ENCODE measurements at regions not wholly inside any gene's neighbourhood (a gene's known extent, or its start where the extent isn't known, plus 50 kb on each side); places are given as distances from the start of the nearest gene placed in this dataset.

- 92 to 96% methylated on average over 1 of the region's 1 CpG for WGBS, 2 donors
- FAIRE-seq = no peak
- Histone ChIP-seq H3K4me1 (no peaks in the 10 kb centered on the region), H3K9me3 (no peaks in the 10 kb centered on the region), H3K27me3 (no peaks in the 10 kb centered on the region), H3K36me3 (no peaks in the 10 kb centered on the region), H3K27ac (no peak overlapping the region), H3K4me3 (no peak overlapping the region)
- TF ChIP-seq CTCF (IDR thresholded peaks at IDR 0.05) = no peak
- no peak for DNase-seq
- no peak for ATAC-seq
- intact Hi-C loops (cut with DNase I) = no loop called here
Measured at GRCh38 chr2:150003544-150003943, 416.0 kb upstream of the MMADHC start.

- DNase-seq (no peak), ATAC-seq (peak in 1 of 4 donors; percentile 57), FAIRE-seq (no peak)
- H3K36me3 ChIP-seq = no peaks in the 10 kb centered on the region
- intact Hi-C loops (cut with DNase I) = no loop called here
- H3K4me3 ChIP-seq = no peak overlapping the region
- 42 to 48% methylated on average over 4 of the region's 4 CpGs for WGBS, 2 donors
- H3K9me3 ChIP-seq = no peaks in the 10 kb centered on the region
- H3K4me1 ChIP-seq = no peaks in the 10 kb centered on the region
- H3K27me3 ChIP-seq = no peaks in the 10 kb centered on the region
- TF ChIP-seq CTCF (IDR thresholded peaks at IDR 0.05) = no peak
- H3K27ac ChIP-seq = no peak overlapping the region
Measured at GRCh38 chr2:150001788-150002187, 414.2 kb upstream of the MMADHC start.

- WGBS, 2 donors = 77 to 86% methylated on average over 3 of the region's 3 CpGs
- no peak for TF ChIP-seq CTCF (IDR thresholded peaks at IDR 0.05)
- no peaks in the 10 kb centered on the region for H3K9me3 ChIP-seq
- ATAC-seq = no peak
- no peaks in the 10 kb centered on the region for H3K4me1 ChIP-seq
- no peak for FAIRE-seq
- DNase-seq = no peak
- no peak overlapping the region for H3K27ac ChIP-seq
- no peaks in the 10 kb centered on the region for H3K27me3 ChIP-seq
- H3K36me3 ChIP-seq = no peaks in the 10 kb centered on the region
- intact Hi-C loops (cut with DNase I) = no loop called here
- no peak overlapping the region for H3K4me3 ChIP-seq
Measured at GRCh38 chr2:149996901-149997300, 409.3 kb upstream of the MMADHC start.

GRCh38 chr2:149994057-149994728 is 406.6 kb upstream of the MMADHC start:
- FAIRE-seq (no peak), ATAC-seq (peak in 3 of 4 donors; percentile 39 to 62 (median 44)), DNase-seq (peak in 4 of 6 donors; percentile 8 to 40 (median 24))
- no peaks in the 10 kb centered on the region for H3K27me3 ChIP-seq
- WGBS, 2 donors = 64 to 68% methylated on average over 9 of the region's 9 CpGs
- TF ChIP-seq CTCF (IDR thresholded peaks at IDR 0.05) = no peak
- intact Hi-C loops (cut with DNase I) = no loop called here
- H3K4me1 ChIP-seq = peaks cover 12 to 23% (median 23%) of the 10 kb centered on the region in 3 donors
- no peaks in the 10 kb centered on the region for H3K36me3 ChIP-seq
- H3K27ac ChIP-seq = no peak overlapping the region
- no peaks in the 10 kb centered on the region for H3K9me3 ChIP-seq
- no peak overlapping the region for H3K4me3 ChIP-seq

GRCh38 chr2:149993316-149993715 is 405.7 kb upstream of the MMADHC start:
- 78 to 81% methylated on average over 1 of the region's 1 CpG for WGBS, 2 donors
- no peaks in the 10 kb centered on the region for H3K27me3 ChIP-seq

More at GRCh38 chr2:149993316-149993715, 405.7 kb upstream of the MMADHC start:
- TF ChIP-seq CTCF (IDR thresholded peaks at IDR 0.05) = no peak
- H3K27ac ChIP-seq = no peak overlapping the region
- DNase-seq = no peak
- H3K4me3 ChIP-seq = no peak overlapping the region
- no peaks in the 10 kb centered on the region for H3K36me3 ChIP-seq
- no peaks in the 10 kb centered on the region for H3K9me3 ChIP-seq
- H3K4me1 ChIP-seq = peaks cover 15 to 31% (median 25%) of the 10 kb centered on the region in 3 donors
- intact Hi-C loops (cut with DNase I) = no loop called here
- ATAC-seq = no peak
- FAIRE-seq = no peak
